Mesenchymal stem cell (in vitro differentiated cells and primary cell): ENCODE measurements at regions not wholly inside any gene's neighbourhood (a gene's known extent, or its start where the extent isn't known, plus 50 kb on each side); places are given as distances from the start of the nearest gene placed in this dataset.

Experiments
- DNase-seq: peaks from one replicate; pipeline ENCODE4 v3.0.0-alpha.2; 2013
- H2AFZ ChIP-seq: one replicate; pipeline ENCODE4 v1.6.1; 2013; ENCODE audit warnings: low read depth, mild to moderate bottlenecking, control low read depth, inconsistent platforms, low read length, moderate library complexity
- H2AK5ac ChIP-seq: 2 replicates; pipeline ENCODE4 v1.6.1; 2013; ENCODE audit warnings: low read length, moderate library complexity, mild to moderate bottlenecking, inconsistent platforms; ENCODE audit not compliant: severe bottlenecking
- H2BK120ac ChIP-seq: one replicate; pipeline ENCODE4 v1.6.1; 2013; ENCODE audit warnings: low read depth, mild to moderate bottlenecking, inconsistent platforms, low read length, moderate library complexity
- H2BK12ac ChIP-seq, 2 experiments: one replicate each; pipeline ENCODE4 v1.6.1; 2013; ENCODE audit warnings: inconsistent platforms in 2 of 2, low read length in 2 of 2, mild to moderate bottlenecking in 2 of 2, moderate library complexity in 2 of 2, control low read depth in 1 of 2
- H2BK15ac ChIP-seq: one replicate; pipeline ENCODE4 v1.6.1; 2013; ENCODE audit warnings: mild to moderate bottlenecking, low read depth, inconsistent platforms; ENCODE audit not compliant: poor library complexity, severe bottlenecking
- H2BK5ac ChIP-seq: 2 replicates; pipeline ENCODE4 v1.6.1; 2013; ENCODE audit warnings: low read depth, mild to moderate bottlenecking, low read length, control low read depth, inconsistent platforms; ENCODE audit not compliant: poor library complexity, severe bottlenecking
- H3K14ac ChIP-seq, 2 experiments: one replicate each; pipeline ENCODE4 v1.6.1; 2013; ENCODE audit warnings: inconsistent platforms in 2 of 2, low read length in 2 of 2, control low read depth in 1 of 2, mild to moderate bottlenecking in 1 of 2, moderate library complexity in 1 of 2
- H3K18ac ChIP-seq, 2 experiments: one replicate each; pipeline ENCODE4 v1.6.1; 2013; ENCODE audit warnings: inconsistent platforms in 2 of 2, low read length in 2 of 2, control low read depth in 1 of 2, low read depth in 1 of 2, mild to moderate bottlenecking in 1 of 2
- H3K23ac ChIP-seq, 2 experiments: one replicate each; pipeline ENCODE4 v1.6.1; 2013; ENCODE audit warnings: inconsistent platforms in 2 of 2, low read length in 2 of 2, mild to moderate bottlenecking in 2 of 2, moderate library complexity in 2 of 2, control low read depth in 1 of 2
- H3K27ac ChIP-seq: 2 replicates; pipeline ENCODE4 v1.5.1; 2013; ENCODE audit warnings: mild to moderate bottlenecking, moderate library complexity, low read length, control low read depth, inconsistent platforms; ENCODE audit not compliant: poor library complexity, severe bottlenecking
- H3K27me3 ChIP-seq, 2 experiments: 2 replicates each; pipeline versions ENCODE4 v1.6.1 to v1.7.0; 2013; ENCODE audit warnings: low read length in 2 of 2, mild to moderate bottlenecking in 2 of 2, moderate library complexity in 2 of 2, control low read depth in 1 of 2, inconsistent platforms in 1 of 2; ENCODE audit not compliant: control insufficient read depth in 1 of 2, insufficient read depth in 1 of 2
- H3K36me3 ChIP-seq, 2 experiments: 2 replicates each; pipeline versions ENCODE4 v1.6.1 to v1.7.0; 2013; ENCODE audit warnings: low read length in 2 of 2, control low read depth in 1 of 2, inconsistent platforms in 1 of 2, low read depth in 1 of 2, mild to moderate bottlenecking in 1 of 2; ENCODE audit not compliant: insufficient read depth in 2 of 2, control insufficient read depth in 1 of 2
- H3K4ac ChIP-seq, 2 experiments: one replicate each; pipeline ENCODE4 v1.6.1; 2013; ENCODE audit warnings: inconsistent platforms in 2 of 2, low read length in 2 of 2, mild to moderate bottlenecking in 2 of 2, moderate library complexity in 2 of 2, control low read depth in 1 of 2, low read depth in 1 of 2
- H3K4me1 ChIP-seq: 2 replicates; pipeline ENCODE4 v1.6.1; 2013; ENCODE audit warnings: low read depth, low read length, control low read depth; ENCODE audit not compliant: control insufficient read depth, insufficient read depth
- H3K4me2 ChIP-seq: 2 replicates; pipeline ENCODE4 v1.6.1; 2013; ENCODE audit warnings: low read length, mild to moderate bottlenecking, inconsistent platforms; ENCODE audit not compliant: poor library complexity, severe bottlenecking
- H3K4me3 ChIP-seq, 2 experiments: 2 replicates each; pipeline versions ENCODE4 v1.5.1 to v1.7.0; 2013; ENCODE audit warnings: low read length in 2 of 2, mild to moderate bottlenecking in 2 of 2, control low read depth in 1 of 2, low read depth in 1 of 2; ENCODE audit not compliant: insufficient read depth in 1 of 2
- H3K79me1 ChIP-seq: replicated peaks from 2 replicates; pipeline ENCODE4 v1.6.1; 2013; ENCODE audit warnings: mild to moderate bottlenecking, control low read depth, low read length, inconsistent platforms; ENCODE audit not compliant: poor library complexity, severe bottlenecking
- H3K9ac ChIP-seq: 2 replicates; pipeline ENCODE4 v1.7.0; 2013; ENCODE audit warnings: mild to moderate bottlenecking, low read length, moderate library complexity
- H3K9me3 ChIP-seq: 2 replicates; pipeline ENCODE4 v1.7.0; 2013; ENCODE audit warnings: mild to moderate bottlenecking, low read length; ENCODE audit not compliant: control insufficient read depth
- H4K8ac ChIP-seq: one replicate; pipeline ENCODE4 v1.6.1; 2013; ENCODE audit warnings: inconsistent platforms, mild to moderate bottlenecking, low read length, moderate library complexity
- H4K91ac ChIP-seq: one replicate; pipeline ENCODE4 v1.6.1; 2013; ENCODE audit warnings: mild to moderate bottlenecking, low read length, inconsistent platforms
- WGBS: methylation state at CpG from one replicate; pipeline ENCODE4 v1.1.7; 2013; ENCODE audit warnings: mixed read lengths; 5-methylcytosine and 5-hydroxymethylcytosine counted together

DNA sequence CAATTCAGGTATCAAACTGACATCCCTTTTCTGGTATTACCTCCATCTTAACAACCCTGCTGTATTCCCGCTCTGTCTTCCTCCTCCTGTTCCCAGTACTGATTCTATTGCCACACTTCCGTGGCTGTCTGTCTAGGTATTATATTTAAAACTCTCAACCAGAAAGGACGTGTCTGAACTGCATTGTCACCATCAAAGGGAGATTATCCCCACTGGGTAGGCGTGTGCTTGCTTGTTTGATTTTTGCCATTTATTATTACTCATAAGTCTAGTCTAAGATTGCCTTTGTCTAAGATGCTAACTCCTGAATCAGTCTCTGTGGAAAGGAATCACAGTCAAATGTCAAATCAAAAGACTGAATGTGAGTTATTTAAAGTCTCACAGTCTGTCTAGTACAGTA is 650.1 kb downstream of the KCNT2 start:
- H3K27ac ChIP-seq: no peak overlapping the region
- no peak overlapping the region for H3K4me2 ChIP-seq
- H2BK12ac ChIP-seq: no peak overlapping the region
- no peak overlapping the region for H2BK15ac ChIP-seq
- no peak overlapping the region for H2BK120ac ChIP-seq
- no peak overlapping the region for H3K4ac ChIP-seq
- no peak overlapping the region for H4K8ac ChIP-seq
- no peaks in the 10 kb centered on the region for H3K27me3 ChIP-seq
- no peaks in the 10 kb centered on the region for H3K36me3 ChIP-seq
- H3K79me1 ChIP-seq: no peaks in the 10 kb centered on the region
- H4K91ac ChIP-seq: no peak overlapping the region
- no peak overlapping the region for H2AK5ac ChIP-seq
- H3K9ac ChIP-seq: no peak overlapping the region
- no peak overlapping the region for H2BK5ac ChIP-seq
- 91% methylated on average over 4 of the region's 4 CpGs for WGBS
- DNase-seq: no peak
- H2AFZ ChIP-seq: no peak overlapping the region
- H3K9me3 ChIP-seq: no peaks in the 10 kb centered on the region
- no peaks in the 10 kb centered on the region for H3K4me1 ChIP-seq
- H3K4me3 ChIP-seq: no peak overlapping the region
- H3K23ac ChIP-seq: no peak overlapping the region
- no peak overlapping the region for H3K14ac ChIP-seq
- H3K18ac ChIP-seq: no peak overlapping the region

DNA sequence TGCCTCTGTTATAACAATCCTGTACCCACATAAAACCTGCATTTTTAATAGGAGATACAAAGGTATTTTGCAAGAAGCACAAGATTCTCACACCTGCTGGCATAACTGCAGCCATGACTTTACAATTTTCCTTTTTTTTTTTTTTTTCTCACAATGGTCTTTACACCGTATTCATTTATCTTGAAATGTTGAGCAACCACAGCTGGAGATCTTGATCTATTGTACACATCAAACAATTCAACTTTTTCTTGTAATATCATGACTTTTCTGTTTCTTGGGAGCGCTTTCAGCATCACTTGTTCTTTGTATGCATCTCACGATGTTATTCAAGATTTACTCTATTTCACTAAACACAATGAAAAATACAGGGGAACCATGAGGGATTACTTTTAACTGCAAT is 651.4 kb downstream of the KCNT2 start:
- H3K79me1 ChIP-seq: no peaks in the 10 kb centered on the region
- no peaks in the 10 kb centered on the region for H3K9me3 ChIP-seq
- H3K4ac ChIP-seq: no peak overlapping the region
- no peak overlapping the region for H3K9ac ChIP-seq
- H4K8ac ChIP-seq: no peak overlapping the region
- DNase-seq: no peak
- no peak overlapping the region for H2AFZ ChIP-seq
- H2AK5ac ChIP-seq: no peak overlapping the region
- no peak overlapping the region for H2BK5ac ChIP-seq
- H2BK120ac ChIP-seq: no peak overlapping the region
- H2BK15ac ChIP-seq: no peak overlapping the region
- no peaks in the 10 kb centered on the region for H3K4me1 ChIP-seq
- H3K23ac ChIP-seq: no peak overlapping the region
- no peak overlapping the region for H3K14ac ChIP-seq
- no peak overlapping the region for H2BK12ac ChIP-seq
- no peaks in the 10 kb centered on the region for H3K27me3 ChIP-seq
- no peak overlapping the region for H3K4me3 ChIP-seq
- no peaks in the 10 kb centered on the region for H3K36me3 ChIP-seq
- no peak overlapping the region for H3K18ac ChIP-seq
- no peak overlapping the region for H3K4me2 ChIP-seq
- no peak overlapping the region for H3K27ac ChIP-seq
- WGBS: 99% methylated on average over 3 of the region's 3 CpGs
- H4K91ac ChIP-seq: no peak overlapping the region

DNA sequence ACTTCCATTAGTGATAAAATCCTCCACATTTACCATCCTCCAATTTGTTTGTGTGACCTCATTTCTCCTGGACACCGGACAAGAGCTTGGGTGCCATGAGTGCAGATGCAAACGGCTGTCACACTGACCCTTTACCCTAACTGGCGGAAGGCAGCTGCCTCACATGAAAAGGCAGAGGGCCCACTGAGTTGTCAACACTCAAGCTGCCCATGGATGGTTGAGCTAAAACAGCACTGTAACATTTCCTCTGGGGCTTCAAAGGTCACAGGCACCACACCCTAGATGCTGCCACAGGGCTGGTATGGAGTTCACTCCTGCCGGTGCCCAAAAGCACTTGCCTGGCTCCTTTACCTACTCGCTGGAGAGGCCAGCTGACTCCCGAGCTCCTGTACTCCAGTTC is 653.4 kb downstream of the KCNT2 start:
- peak overlapping the region in 1 of 2 experiments; percentile 23 for H3K14ac ChIP-seq
- no peaks in the 10 kb centered on the region for H3K9me3 ChIP-seq
- no peak overlapping the region for H2AFZ ChIP-seq
- H2AK5ac ChIP-seq: no peak overlapping the region
- no peak overlapping the region for H3K23ac ChIP-seq
- H3K4me3 ChIP-seq: no peak overlapping the region
- no peak overlapping the region for H2BK5ac ChIP-seq
- H4K91ac ChIP-seq: no peak overlapping the region
- 75% methylated on average over 6 of the region's 6 CpGs for WGBS
- H4K8ac ChIP-seq: no peak overlapping the region
- H3K9ac ChIP-seq: no peak overlapping the region
- H2BK120ac ChIP-seq: no peak overlapping the region
- no peak overlapping the region for H2BK12ac ChIP-seq
- no peak overlapping the region for H3K4me2 ChIP-seq
- no peaks in the 10 kb centered on the region for H3K4me1 ChIP-seq
- no peaks in the 10 kb centered on the region for H3K27me3 ChIP-seq
- no peaks in the 10 kb centered on the region for H3K79me1 ChIP-seq
- no peak overlapping the region for H3K27ac ChIP-seq
- H3K18ac ChIP-seq: no peak overlapping the region
- DNase-seq: no peak
- no peak overlapping the region for H2BK15ac ChIP-seq
- no peak overlapping the region for H3K4ac ChIP-seq
- H3K36me3 ChIP-seq: no peaks in the 10 kb centered on the region

DNA sequence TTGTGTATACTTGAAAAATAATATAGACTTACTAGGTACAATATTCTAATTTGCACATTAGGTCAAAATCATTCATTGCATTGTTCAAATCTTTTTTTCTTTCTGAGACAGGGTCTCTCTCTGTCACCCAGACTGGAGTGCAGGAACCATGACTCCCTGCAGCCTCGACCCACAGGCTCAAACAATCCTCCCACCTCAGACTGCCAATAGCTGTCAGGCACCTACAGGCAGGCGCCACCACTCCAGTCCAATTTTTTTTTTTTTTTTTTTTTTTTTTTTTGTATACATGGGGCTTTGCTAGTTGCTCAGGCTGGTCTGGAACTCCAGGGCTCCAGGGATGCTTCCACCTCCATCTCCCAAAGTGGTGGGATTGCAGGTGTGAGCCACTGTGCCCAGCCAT is 656.9 kb downstream of the KCNT2 start:
- Histone ChIP-seq H3K18ac (no peak overlapping the region), H2BK15ac (no peak overlapping the region)
- 33% methylated on average over 1 of the region's 2 CpGs for WGBS

More for the DNA sequence above, 656.9 kb downstream of the KCNT2 start:
- no peak overlapping the region for H2AFZ ChIP-seq
- no peak overlapping the region for H3K4me3 ChIP-seq
- H3K4me1 ChIP-seq: peaks cover 2% of the 10 kb centered on the region
- no peak overlapping the region for H2BK120ac ChIP-seq
- no peaks in the 10 kb centered on the region for H3K9me3 ChIP-seq
- no peak overlapping the region for H3K27ac ChIP-seq
- DNase-seq: no peak
- no peak overlapping the region for H3K9ac ChIP-seq
- no peaks in the 10 kb centered on the region for H3K79me1 ChIP-seq
- no peak overlapping the region for H4K8ac ChIP-seq
- H2AK5ac ChIP-seq: no peak overlapping the region
- peaks cover 0 to 3% of the 10 kb centered on the region in 2 experiments for H3K36me3 ChIP-seq
- H3K4me2 ChIP-seq: no peak overlapping the region
- H4K91ac ChIP-seq: no peak overlapping the region
- no peak overlapping the region for H3K14ac ChIP-seq
- H3K27me3 ChIP-seq: no peaks in the 10 kb centered on the region
- no peak overlapping the region for H3K4ac ChIP-seq
- H2BK5ac ChIP-seq: no peak overlapping the region
- no peak overlapping the region for H2BK12ac ChIP-seq
- no peak overlapping the region for H3K23ac ChIP-seq
